ENCODE measurements at regions not wholly inside any gene's neighbourhood (a gene's known extent, or its start where the extent isn't known, plus 50 kb on each side); places are given as distances from the start of the nearest gene placed in this dataset.

DNA sequence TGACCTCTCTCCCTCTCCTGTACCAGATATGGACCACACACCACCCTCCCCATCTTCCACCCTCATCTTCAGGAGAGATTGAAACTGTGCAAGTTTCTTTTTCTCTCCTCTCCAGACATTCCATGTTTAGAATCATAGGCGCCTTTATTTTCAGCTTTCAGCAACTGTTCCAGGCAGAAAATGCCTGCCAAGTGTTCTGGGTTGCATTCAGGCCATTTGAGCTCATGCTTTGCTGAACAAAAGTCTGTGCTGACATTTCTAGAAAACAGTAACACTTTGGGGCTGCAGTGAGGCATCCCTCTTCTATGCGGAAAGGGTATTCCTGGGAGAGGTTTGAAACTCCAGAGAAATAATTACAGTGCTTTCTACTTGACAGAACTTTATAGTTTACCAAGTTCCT is 361.7 kb downstream of the GPAM start:
- no peak for DNase-seq (ENCODE audit: low read depth)
- TF ChIP-seq CTCF (IDR thresholded peaks at IDR 0.05; ENCODE audit: control insufficient read depth, extremely low read depth, insufficient read depth): no peak

GRCh38 chr10:111822661-111823060 is 360.9 kb downstream of the GPAM start:
- H3K4me3 ChIP-seq (ENCODE audit: low read depth, low read length): no peak overlapping the region
- TF ChIP-seq CTCF (IDR thresholded peaks at IDR 0.05; ENCODE audit: control insufficient read depth, extremely low read depth, insufficient read depth): no peak
- no peak for DNase-seq (ENCODE audit: low read depth)

More for the DNA sequence above, 361.7 kb downstream of the GPAM start:
- H3K4me3 ChIP-seq (ENCODE audit: low read depth, low read length): no peak overlapping the region

- TF ChIP-seq CTCF (IDR thresholded peaks at IDR 0.05; ENCODE audit: control insufficient read depth, extremely low read depth, insufficient read depth): no peak
- no peak overlapping the region for H3K4me3 ChIP-seq (ENCODE audit: low read depth, low read length)
- no peak for DNase-seq (ENCODE audit: low read depth)
These were observed 359.4 kb downstream of the GPAM start for GRCh38 chr10:111824128-111824527.

DNA sequence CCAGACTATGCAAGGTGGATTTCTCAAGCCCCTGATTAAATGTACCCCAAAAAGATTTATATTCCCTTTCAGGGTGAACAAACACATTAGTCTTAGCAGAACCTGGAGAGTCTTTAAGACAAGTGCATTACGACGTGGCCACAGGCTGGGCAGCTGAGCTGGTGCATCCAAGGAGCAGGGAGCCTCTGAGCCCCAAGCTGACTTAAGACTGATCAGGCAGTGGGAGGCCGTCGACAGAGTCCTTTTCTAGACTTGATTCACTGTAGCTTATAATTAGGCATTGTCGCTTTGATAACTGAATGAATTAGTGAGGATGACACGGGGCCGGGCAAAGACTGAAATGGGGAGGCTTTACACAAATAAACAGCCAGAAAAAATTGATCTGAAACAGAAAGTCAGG is 353.2 kb downstream of the GPAM start:
- no peak for DNase-seq (ENCODE audit: low read depth)
- TF ChIP-seq CTCF (IDR thresholded peaks at IDR 0.05; ENCODE audit: control insufficient read depth, extremely low read depth, insufficient read depth): no peak
- no peak overlapping the region for H3K4me3 ChIP-seq (ENCODE audit: low read depth, low read length)

GRCh38 chr10:111831058-111831457 is 352.5 kb downstream of the GPAM start:
- TF ChIP-seq CTCF (IDR thresholded peaks at IDR 0.05; ENCODE audit: control insufficient read depth, extremely low read depth, insufficient read depth): no peak
- DNase-seq (ENCODE audit: low read depth): no peak

GRCh38 chr10:111833251-111833650 is 350.3 kb downstream of the GPAM start:
- H3K4me3 ChIP-seq (ENCODE audit: low read depth, low read length): no peak overlapping the region
- DNase-seq (ENCODE audit: low read depth): no peak
- TF ChIP-seq CTCF (IDR thresholded peaks at IDR 0.05; ENCODE audit: control insufficient read depth, extremely low read depth, insufficient read depth): no peak

More at GRCh38 chr10:111831058-111831457, 352.5 kb downstream of the GPAM start:
- H3K4me3 ChIP-seq (ENCODE audit: low read depth, low read length): no peak overlapping the region

- H3K4me3 ChIP-seq (ENCODE audit: low read depth, low read length): no peak overlapping the region
- no peak for TF ChIP-seq CTCF (IDR thresholded peaks at IDR 0.05; ENCODE audit: control insufficient read depth, extremely low read depth, insufficient read depth)
- DNase-seq (ENCODE audit: low read depth): no peak
These were observed 348.0 kb downstream of the GPAM start for GRCh38 chr10:111835574-111835973.

Data from LNCaP clone FGC (cell line).